H1 (cell line): ENCODE measurements at regions not wholly inside any gene's neighbourhood (a gene's known extent, or its start where the extent isn't known, plus 50 kb on each side); places are given as distances from the start of the nearest gene placed in this dataset.

Experiments used
- CTCF ChIA-PET: fragments of 300-600 bp; sonication (Branson Sonifier 250); formaldehyde crosslinking; loops from one replicate; lab custom pipeline; 2021; ENCODE audit not compliant: partially characterized antibody; lab: Charles Lee
- POLR2A ChIA-PET: fragments of 300-600 bp; sonication (Branson Sonifier 250); formaldehyde crosslinking; loops from one replicate; lab custom pipeline; 2021; ENCODE audit warnings: inconsistent platforms; ENCODE audit not compliant: partially characterized antibody; lab: Charles Lee
- DNase-seq, 2 experiments: peaks; one replicate each; pipeline versions ENCODE4 v3.0.0 to v3.0.0-alpha.2; 2010 to 2022; ENCODE audit warnings: low spot score in 2 of 2, low read depth in 1 of 2, mixed read lengths in 1 of 2
- FAIRE-seq: peaks from 2 replicates; lab custom pipeline; 2011; peaks lifted over from hg19 to GRCh38; lab: Jason Lieb, UNC
- H2AFZ ChIP-seq: 2 replicates; pipeline ENCODE4 v1.8.1; 2012; ENCODE audit warnings: low read length, inconsistent platforms
- H2AK5ac ChIP-seq: 2 replicates; pipeline ENCODE4 v1.6.1; 2013; ENCODE audit warnings: low read depth, low read length
- H2BK120ac ChIP-seq: replicated peaks from 2 replicates; pipeline ENCODE3; 2013; ENCODE audit warnings: low read depth, low read length, inconsistent platforms
- H2BK12ac ChIP-seq: 2 replicates; pipeline ENCODE4 v1.6.1; 2013; ENCODE audit warnings: low read depth, low read length
- H2BK15ac ChIP-seq: 2 replicates; pipeline ENCODE4 v1.6.1; 2013; ENCODE audit warnings: low read length
- H2BK20ac ChIP-seq: 2 replicates; pipeline ENCODE4 v1.6.1; 2013; ENCODE audit warnings: low read length
- H2BK5ac ChIP-seq: 2 replicates; pipeline ENCODE4 v1.6.1; 2013; ENCODE audit warnings: low read depth, low read length
- H3K14ac ChIP-seq: 2 replicates; pipeline ENCODE4 v1.6.1; 2013; ENCODE audit warnings: inconsistent platforms; ENCODE audit not compliant: insufficient read length
- H3K18ac ChIP-seq: 2 replicates; pipeline ENCODE4 v1.6.1; 2013; ENCODE audit warnings: low read length; ENCODE audit errors: extremely low read depth
- H3K23ac ChIP-seq: 2 replicates; pipeline ENCODE4 v1.6.1; 2013; ENCODE audit warnings: inconsistent platforms; ENCODE audit not compliant: insufficient read length
- H3K23me2 ChIP-seq: 2 replicates; pipeline ENCODE4 v1.6.1; 2013; ENCODE audit warnings: low read depth, low read length
- H3K27ac ChIP-seq: 2 replicates; pipeline ENCODE4 v1.6.1; 2011; ENCODE audit warnings: low read depth, low read length, inconsistent platforms
- H3K27me3 ChIP-seq, 4 experiments: replicated peaks in 1 of 4; 1 replicate in 1 of 4; 2 replicates in 3 of 4; pipeline versions ENCODE4 v1.6.1 to v1.8.1; 2011 to 2013; ENCODE audit warnings: low read length in 3 of 4, mild to moderate bottlenecking in 3 of 4, inconsistent platforms in 2 of 4, mixed read lengths in 2 of 4, moderate library complexity in 1 of 4; ENCODE audit not compliant: control insufficient read depth in 3 of 4, insufficient read depth in 3 of 4; ENCODE audit errors: extremely low read depth in 1 of 4
- H3K36me3 ChIP-seq, 4 experiments: 2 replicates each; pipeline versions ENCODE4 v1.6.1 to v1.8.1; 2011 to 2013; ENCODE audit warnings: mild to moderate bottlenecking in 4 of 4, low read length in 3 of 4, moderate library complexity in 2 of 4, control low read depth in 1 of 4, inconsistent platforms in 1 of 4; ENCODE audit not compliant: insufficient read depth in 4 of 4, control insufficient read depth in 2 of 4
- H3K4ac ChIP-seq: replicated peaks from 2 replicates; pipeline ENCODE3; 2013; ENCODE audit warnings: low read length, low read depth, mixed read lengths, inconsistent platforms; ENCODE audit not compliant: insufficient read length
- H3K4me1 ChIP-seq, 4 experiments: replicated peaks in 1 of 4; 1 replicate in 1 of 4; 2 replicates in 3 of 4; pipeline versions ENCODE4 v1.6.1 to v1.8.1; 2011 to 2013; ENCODE audit warnings: low read length in 3 of 4, inconsistent platforms in 2 of 4, mixed read lengths in 1 of 4; ENCODE audit not compliant: insufficient read depth in 4 of 4, control insufficient read depth in 3 of 4
- H3K4me2 ChIP-seq, 2 experiments: 2 replicates each; pipeline versions ENCODE4 v1.6.1 to v1.8.1; 2011 to 2013; ENCODE audit warnings: low read depth in 2 of 2, low read length in 2 of 2, control low read depth in 1 of 2, inconsistent platforms in 1 of 2, mild to moderate bottlenecking in 1 of 2; ENCODE audit not compliant: insufficient read depth in 1 of 2
- H3K4me3 ChIP-seq, 4 experiments: fragments of 200-600, 300-600 bp in 1 of 4; sonication (generic), shearing (Covaris generic), sonication (Bioruptor Twin) in 1 of 4; 2 replicates each; pipeline versions ENCODE4 v1.5.1 to v1.8.1; 2011 to 2016; ENCODE audit warnings: low read length in 4 of 4, low read depth in 3 of 4, control low read depth in 2 of 4, inconsistent platforms in 2 of 4, mild to moderate bottlenecking in 2 of 4, mixed read lengths in 1 of 4, moderate library complexity in 1 of 4; ENCODE audit not compliant: insufficient read depth in 2 of 4; ENCODE audit errors: extremely low read depth in 1 of 4
- H3K56ac ChIP-seq: replicated peaks from 2 replicates; pipeline ENCODE3; 2013; ENCODE audit warnings: low read depth, mild to moderate bottlenecking, mixed read lengths, low read length, inconsistent platforms; ENCODE audit not compliant: insufficient read length
- H3K79me1 ChIP-seq: 2 replicates; pipeline ENCODE4 v1.6.1; 2013; ENCODE audit warnings: low read depth, low read length, control low read depth
- H3K79me2 ChIP-seq, 2 experiments: 2 replicates each; pipeline versions ENCODE4 v1.6.1 to v1.8.1; 2012 to 2013; ENCODE audit warnings: low read length in 2 of 2, mild to moderate bottlenecking in 2 of 2, inconsistent platforms in 1 of 2; ENCODE audit not compliant: insufficient read depth in 2 of 2, control insufficient read depth in 1 of 2
- H3K9ac ChIP-seq, 4 experiments: replicated peaks in 1 of 4; 1 replicate in 1 of 4; 2 replicates in 3 of 4; pipeline versions ENCODE4 v1.6.1 to v1.8.1; 2011 to 2013; ENCODE audit warnings: low read depth in 3 of 4, low read length in 3 of 4, control low read depth in 2 of 4, mild to moderate bottlenecking in 2 of 4, moderate library complexity in 2 of 4, inconsistent platforms in 1 of 4; ENCODE audit errors: extremely low read depth in 1 of 4
- H3K9me3 ChIP-seq, 2 experiments: 2 replicates each; pipeline versions ENCODE4 v1.6.1 to v1.8.1; 2012 to 2013; ENCODE audit warnings: mild to moderate bottlenecking in 2 of 2, moderate library complexity in 2 of 2, control low read depth in 1 of 2, inconsistent platforms in 1 of 2, low read depth in 1 of 2, low read length in 1 of 2, mixed read lengths in 1 of 2; ENCODE audit not compliant: insufficient read depth in 2 of 2
- H4K20me1 ChIP-seq, 2 experiments: replicated peaks in 1 of 2; 2 replicates each; pipeline versions ENCODE3 to v1.8.1; 2011 to 2013; ENCODE audit warnings: inconsistent platforms in 2 of 2, low read length in 2 of 2, mild to moderate bottlenecking in 1 of 2; ENCODE audit not compliant: insufficient read depth in 2 of 2, control insufficient read depth in 1 of 2
- H4K5ac ChIP-seq: 2 replicates; pipeline ENCODE4 v1.6.1; 2013; ENCODE audit warnings: low read length, low read depth, mixed read lengths, inconsistent platforms; ENCODE audit not compliant: insufficient read length
- H4K8ac ChIP-seq: 2 replicates; pipeline ENCODE4 v1.8.0; 2013; ENCODE audit warnings: mild to moderate bottlenecking, moderate library complexity, low read length, inconsistent platforms; ENCODE audit not compliant: insufficient read depth; ENCODE audit errors: extremely low read depth
- H4K91ac ChIP-seq: replicated peaks from 2 replicates; pipeline ENCODE3; 2013; ENCODE audit warnings: low read length, mixed read lengths, inconsistent platforms; ENCODE audit not compliant: insufficient read length
- ASH2L ChIP-seq: fragments of 200-600, 300-600 bp; sonication (generic); IDR thresholded peaks from one replicate; pipeline ENCODE4 v1.7.1; 2017; ENCODE audit warnings: low read length
- FOSL1 ChIP-seq: IDR thresholded peaks from 2 replicates; pipeline ENCODE4 v1.6.1; 2011; ENCODE audit warnings: mild to moderate bottlenecking, low read depth, low read length, moderate library complexity; ENCODE audit not compliant: insufficient read depth
- GABPA ChIP-seq: IDR thresholded peaks from 2 replicates; pipeline ENCODE4 v1.6.1; 2011; ENCODE audit warnings: mild to moderate bottlenecking, low read length, moderate library complexity, borderline replicate concordance; ENCODE audit not compliant: insufficient read depth
- MAFK ChIP-seq: IDR thresholded peaks from 2 replicates; pipeline ENCODE4 v1.6.1; 2012; ENCODE audit warnings: low read depth, mild to moderate bottlenecking, improper control_type of control experiment, low read length
- NANOG ChIP-seq: IDR thresholded peaks from 2 replicates; pipeline ENCODE4 v1.6.1; 2011; ENCODE audit warnings: low read length, low read depth, mild to moderate bottlenecking, inconsistent platforms; ENCODE audit not compliant: insufficient read depth, poor library complexity, severe bottlenecking
- PHF8 ChIP-seq: fragments of 200-600 bp; sonication (generic); conservative IDR thresholded peaks from 2 replicates; pipeline ENCODE4 v1.7.1; 2012; ENCODE audit warnings: low read depth, mild to moderate bottlenecking, inconsistent platforms, low read length, moderate library complexity
- SIX5 ChIP-seq: IDR thresholded peaks from 2 replicates; pipeline ENCODE4 v1.6.1; 2011; ENCODE audit warnings: mild to moderate bottlenecking, low read depth, low read length
- TAF7 ChIP-seq: optimal IDR thresholded peaks from 2 replicates; pipeline ENCODE3; 2011; ENCODE audit warnings: low read depth, mild to moderate bottlenecking, inconsistent platforms, low read length, moderate library complexity, borderline replicate concordance
- TCF12 ChIP-seq: IDR thresholded peaks from 2 replicates; pipeline ENCODE4 v1.6.1; 2011; ENCODE audit warnings: low read depth, mild to moderate bottlenecking, low read length
- WGBS, 2 experiments: shearing (Covaris generic) in 1 of 2; methylation state at CpG; one replicate each; pipeline versions ENCODE4 v1.1.6 to v1.1.7; 2013 to 2015; ENCODE audit warnings: low lambda C conversion rate in 2 of 2, mixed read lengths in 2 of 2, inconsistent platforms in 1 of 2, low coverage in 1 of 2, missing lambda C conversion rate in 1 of 2; ENCODE audit not compliant: insufficient replicate concordance in 2 of 2, insufficient coverage in 1 of 2, insufficient read length in 1 of 2; ENCODE audit errors: extremely low coverage in 1 of 2, missing lambda C conversion rate in 1 of 2; 5-methylcytosine and 5-hydroxymethylcytosine counted together
- TF ChIP-seq, protein P1 (sequence below): IDR thresholded peaks from 2 replicates; pipeline ENCODE4 v1.6.1; 2011; ENCODE audit warnings: low read depth, mild to moderate bottlenecking, low read length; ENCODE audit not compliant: insufficient read depth
- TF ChIP-seq, protein P2 (sequence below): IDR thresholded peaks from 2 replicates; pipeline ENCODE4 v1.6.1; 2011; ENCODE audit warnings: low read length, improper control_type of control experiment

DNA sequence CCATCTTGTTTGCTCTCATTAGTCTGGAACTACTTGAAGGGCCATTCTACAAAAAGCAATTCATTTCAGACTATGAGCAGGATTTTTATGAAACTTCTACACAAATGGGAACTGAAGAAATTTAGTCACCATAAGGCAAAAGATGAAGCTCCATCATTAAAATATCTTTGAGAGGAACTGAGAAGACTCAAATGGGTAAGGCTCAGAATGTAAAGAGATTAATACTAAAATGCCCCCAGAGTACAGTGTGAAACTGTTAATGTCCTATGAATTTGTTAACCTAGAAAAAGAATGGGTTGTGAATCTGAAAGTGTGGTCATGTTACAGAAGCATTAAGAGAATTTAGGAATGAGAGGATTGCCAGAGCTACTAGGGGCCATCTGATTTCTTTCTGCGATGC, 77.9 kb upstream of the SLC7A11 start:
- WGBS, 2 experiments, result 97% methylated on average over 1 of the region's 1 CpG; no CpG with 5 or more reads in 1 of the 2 experiments
- no peaks in the 10 kb centered on the region for H3K23me2 ChIP-seq
- no peak overlapping the region for H3K56ac ChIP-seq
- H4K20me1 ChIP-seq, result no peaks in the 10 kb centered on the region
- H3K18ac ChIP-seq, result no peak overlapping the region
- H2BK120ac ChIP-seq, result no peak overlapping the region
- peaks cover 0 to 12% (median 2%) of the 10 kb centered on the region in 4 experiments; a peak in 3 of 7 replicates for H3K4me1 ChIP-seq
- no peak overlapping the region for H2AFZ ChIP-seq
- no peaks in the 10 kb centered on the region for H3K9me3 ChIP-seq
- H4K5ac ChIP-seq, result no peak overlapping the region
- no peak overlapping the region for H3K9ac ChIP-seq
- H2AK5ac ChIP-seq, result no peak overlapping the region
- no peaks in the 10 kb centered on the region for H3K79me2 ChIP-seq
- H2BK15ac ChIP-seq, result no peak overlapping the region
- no peak overlapping the region for H3K27ac ChIP-seq
- no peak for FAIRE-seq
- H2BK20ac ChIP-seq, result no peak overlapping the region
- H3K4me2 ChIP-seq, result no peak overlapping the region
- no peaks in the 10 kb centered on the region for H3K36me3 ChIP-seq
- H4K91ac ChIP-seq, result no peak overlapping the region
- no peak for DNase-seq
- H2BK5ac ChIP-seq, result no peak overlapping the region
- no peak overlapping the region for H3K14ac ChIP-seq
- H4K8ac ChIP-seq, result no peak overlapping the region
- H3K4me3 ChIP-seq, result no peak overlapping the region
- H3K27me3 ChIP-seq, result no peaks in the 10 kb centered on the region
- CTCF ChIA-PET, result interaction anchor here (0.7 to 1.3 kb wide), 2 partner anchors 202 to 241 kb away, joined by 3 read pairs; no protein-coding TSS in a partner anchor
- POLR2A ChIA-PET, result no interaction called here
- H3K4ac ChIP-seq, result no peak overlapping the region
- no peak overlapping the region for H2BK12ac ChIP-seq
- H3K23ac ChIP-seq, result no peak overlapping the region
- no peaks in the 10 kb centered on the region for H3K79me1 ChIP-seq
- TF ChIP-seq, protein P1, sequence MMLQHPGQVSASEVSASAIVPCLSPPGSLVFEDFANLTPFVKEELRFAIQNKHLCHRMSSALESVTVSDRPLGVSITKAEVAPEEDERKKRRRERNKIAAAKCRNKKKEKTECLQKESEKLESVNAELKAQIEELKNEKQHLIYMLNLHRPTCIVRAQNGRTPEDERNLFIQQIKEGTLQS, result no peak
- TF ChIP-seq NANOG (no peak), MAFK (no peak), TCF12 (no peak), FOSL1 (no peak), GABPA (no peak), ASH2L (no peak), TAF7 (no peak), PHF8 (no peak), SIX5 (no peak)
- TF ChIP-seq, protein P2, sequence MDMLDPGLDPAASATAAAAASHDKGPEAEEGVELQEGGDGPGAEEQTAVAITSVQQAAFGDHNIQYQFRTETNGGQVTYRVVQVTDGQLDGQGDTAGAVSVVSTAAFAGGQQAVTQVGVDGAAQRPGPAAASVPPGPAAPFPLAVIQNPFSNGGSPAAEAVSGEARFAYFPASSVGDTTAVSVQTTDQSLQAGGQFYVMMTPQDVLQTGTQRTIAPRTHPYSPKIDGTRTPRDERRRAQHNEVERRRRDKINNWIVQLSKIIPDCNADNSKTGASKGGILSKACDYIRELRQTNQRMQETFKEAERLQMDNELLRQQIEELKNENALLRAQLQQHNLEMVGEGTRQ, result no peak
